ENCODE measurements at regions not wholly inside any gene's neighbourhood (a gene's known extent, or its start where the extent isn't known, plus 50 kb on each side); places are given as distances from the start of the nearest gene placed in this dataset.

DNA sequence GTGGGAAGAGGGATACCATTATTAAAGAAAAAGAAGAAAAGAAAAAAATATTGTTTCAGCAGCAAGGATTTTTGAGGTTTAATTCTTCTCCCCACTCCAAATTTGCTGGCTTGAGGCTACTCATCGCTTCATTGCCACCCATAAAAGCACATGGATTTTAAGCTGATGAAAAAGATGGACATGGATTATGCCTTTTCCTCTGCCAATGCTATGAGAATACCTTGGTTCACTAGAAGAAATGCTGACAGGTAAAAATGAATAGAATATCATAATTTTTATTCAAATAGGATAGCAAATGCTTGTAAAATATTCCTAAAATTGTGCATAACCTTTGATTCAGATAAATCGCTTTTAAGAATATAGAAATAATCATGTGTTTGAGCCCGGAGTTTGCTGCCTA is 289.7 kb upstream of the DPYD start:
- intact Hi-C loops (cut with micrococcal nuclease) = no loop called here
- H3K4me1 ChIP-seq = no peaks in the 10 kb centered on the region
- DNase-seq = no peak
- no peaks in the 10 kb centered on the region for H3K9me3 ChIP-seq (replicated peaks)
- TF ChIP-seq, protein P1, sequence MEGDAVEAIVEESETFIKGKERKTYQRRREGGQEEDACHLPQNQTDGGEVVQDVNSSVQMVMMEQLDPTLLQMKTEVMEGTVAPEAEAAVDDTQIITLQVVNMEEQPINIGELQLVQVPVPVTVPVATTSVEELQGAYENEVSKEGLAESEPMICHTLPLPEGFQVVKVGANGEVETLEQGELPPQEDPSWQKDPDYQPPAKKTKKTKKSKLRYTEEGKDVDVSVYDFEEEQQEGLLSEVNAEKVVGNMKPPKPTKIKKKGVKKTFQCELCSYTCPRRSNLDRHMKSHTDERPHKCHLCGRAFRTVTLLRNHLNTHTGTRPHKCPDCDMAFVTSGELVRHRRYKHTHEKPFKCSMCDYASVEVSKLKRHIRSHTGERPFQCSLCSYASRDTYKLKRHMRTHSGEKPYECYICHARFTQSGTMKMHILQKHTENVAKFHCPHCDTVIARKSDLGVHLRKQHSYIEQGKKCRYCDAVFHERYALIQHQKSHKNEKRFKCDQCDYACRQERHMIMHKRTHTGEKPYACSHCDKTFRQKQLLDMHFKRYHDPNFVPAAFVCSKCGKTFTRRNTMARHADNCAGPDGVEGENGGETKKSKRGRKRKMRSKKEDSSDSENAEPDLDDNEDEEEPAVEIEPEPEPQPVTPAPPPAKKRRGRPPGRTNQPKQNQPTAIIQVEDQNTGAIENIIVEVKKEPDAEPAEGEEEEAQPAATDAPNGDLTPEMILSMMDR (IDR thresholded peaks at IDR 0.05; ENCODE audit: borderline replicate concordance) = no peak
- H3K36me3 ChIP-seq = no peaks in the 10 kb centered on the region
- H3K27ac ChIP-seq (replicated peaks) = no peak overlapping the region
- H3K4me3 ChIP-seq = no peak overlapping the region
- H3K27me3 ChIP-seq (ENCODE audit: low read depth) = no peaks in the 10 kb centered on the region

DNA sequence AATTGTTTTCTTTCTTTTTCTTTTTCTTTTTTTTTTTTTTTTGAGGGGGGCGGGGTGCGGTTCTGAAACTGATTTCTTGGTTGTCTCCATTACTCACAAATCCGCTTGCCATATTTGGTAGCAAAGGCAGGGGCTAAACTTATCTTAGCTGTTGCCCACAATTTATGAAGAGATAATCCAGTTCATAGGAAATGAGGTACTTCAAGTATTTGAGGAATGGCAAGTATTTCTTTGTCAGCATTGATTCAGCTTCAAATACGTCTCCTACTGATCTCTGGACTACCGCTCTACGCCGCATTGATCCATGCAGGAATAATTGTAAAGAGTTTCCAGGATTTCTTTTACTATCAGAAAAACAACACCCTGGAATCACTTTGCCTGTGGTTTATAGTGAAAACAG is 289.2 kb upstream of the DPYD start:
- TF ChIP-seq, protein P1 (IDR thresholded peaks at IDR 0.05; ENCODE audit: borderline replicate concordance) = no peak
- Histone ChIP-seq H3K27ac (replicated peaks) (no peak overlapping the region), H3K9me3 (replicated peaks) (no peaks in the 10 kb centered on the region), H3K36me3 (no peaks in the 10 kb centered on the region), H3K27me3 (ENCODE audit: low read depth) (no peaks in the 10 kb centered on the region), H3K4me1 (no peaks in the 10 kb centered on the region), H3K4me3 (no peak overlapping the region)
- DNase-seq = no peak
- intact Hi-C loops (cut with micrococcal nuclease) = no loop called here

GRCh38 chr1:98205291-98206017 is 284.6 kb upstream of the DPYD start:
- Histone ChIP-seq H3K27ac (replicated peaks) (no peak overlapping the region), H3K9me3 (replicated peaks) (no peaks in the 10 kb centered on the region), H3K4me3 (no peak overlapping the region), H3K36me3 (no peaks in the 10 kb centered on the region), H3K4me1 (no peaks in the 10 kb centered on the region), H3K27me3 (ENCODE audit: low read depth) (no peaks in the 10 kb centered on the region)
- TF ChIP-seq, protein P1 (IDR thresholded peaks at IDR 0.05; ENCODE audit: borderline replicate concordance) = no peak
- no peak for DNase-seq
- intact Hi-C loops (cut with micrococcal nuclease) = no loop called here

DNA sequence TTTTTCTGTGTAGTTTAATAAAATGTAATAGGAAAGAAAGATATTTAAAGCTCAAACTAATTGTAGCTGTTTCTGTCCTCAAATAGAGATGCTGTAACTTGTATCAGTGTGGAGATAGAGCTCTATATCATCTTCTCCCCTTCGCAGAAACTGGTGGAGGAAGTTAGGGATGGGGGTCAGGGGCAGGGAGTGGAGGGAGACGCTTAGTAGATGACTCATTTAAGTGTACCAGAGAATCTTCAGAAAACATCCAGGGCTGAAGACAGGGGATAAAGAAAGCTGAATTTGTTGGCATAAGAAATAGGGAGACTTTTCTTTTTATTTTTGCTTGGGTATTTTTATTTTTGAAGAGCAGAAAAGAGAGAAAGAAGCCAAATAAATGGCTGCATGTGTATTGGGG is 282.6 kb upstream of the DPYD start:
- intact Hi-C loops (cut with micrococcal nuclease) = no loop called here
- Histone ChIP-seq H3K27ac (replicated peaks) (no peak overlapping the region), H3K27me3 (ENCODE audit: low read depth) (no peaks in the 10 kb centered on the region), H3K36me3 (no peaks in the 10 kb centered on the region), H3K4me3 (no peak overlapping the region), H3K9me3 (replicated peaks) (no peaks in the 10 kb centered on the region), H3K4me1 (no peaks in the 10 kb centered on the region)
- DNase-seq = no peak
- TF ChIP-seq, protein P1 (IDR thresholded peaks at IDR 0.05; ENCODE audit: borderline replicate concordance) = no peak

DNA sequence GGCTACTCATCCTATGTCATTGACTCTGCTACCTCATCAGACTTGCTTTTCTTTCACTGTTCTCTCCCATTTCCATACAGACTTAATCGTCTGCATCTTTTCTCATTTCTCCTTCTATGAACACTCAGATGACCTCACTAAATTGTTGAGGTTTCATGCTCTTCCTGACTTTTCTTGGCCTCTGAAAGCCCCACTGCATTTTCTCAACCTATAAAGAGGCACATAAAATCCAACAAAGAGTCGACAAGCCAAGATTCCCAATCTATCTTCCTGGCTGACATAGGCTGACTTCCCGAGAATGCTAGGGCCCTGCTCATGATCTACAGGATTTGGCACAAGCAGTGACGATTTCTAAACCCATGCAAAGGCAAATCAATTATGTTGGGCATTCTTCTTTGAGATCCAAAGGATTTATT is 280.8 kb upstream of the DPYD start:
- no peaks in the 10 kb centered on the region for H3K4me1 ChIP-seq
- no peak for DNase-seq
- H3K9me3 ChIP-seq (replicated peaks) = no peaks in the 10 kb centered on the region
- no peak overlapping the region for H3K4me3 ChIP-seq
- no peaks in the 10 kb centered on the region for H3K27me3 ChIP-seq (ENCODE audit: low read depth)
- no peaks in the 10 kb centered on the region for H3K36me3 ChIP-seq
- intact Hi-C loops (cut with micrococcal nuclease) = no loop called here
- TF ChIP-seq, protein P1 (IDR thresholded peaks at IDR 0.05; ENCODE audit: borderline replicate concordance) = no peak
- no peak overlapping the region for H3K27ac ChIP-seq (replicated peaks)

Data from left ventricle myocardium inferior (tissue), 1 donor.